WTC11 (cell line): ENCODE measurements at regions not wholly inside any gene's neighbourhood (a gene's known extent, or its start where the extent isn't known, plus 50 kb on each side); places are given as distances from the start of the nearest gene placed in this dataset.

Experiments used
- ATAC-seq: fragments of 200-7000 bp; cut with Tn5 transposase; 2 replicates; pipeline ENCODE4 v1.10.0; 2021; ENCODE audit warnings: mild to moderate bottlenecking, moderate library complexity
- CTCF ChIA-PET: fragments of 300-600 bp; sonication (Branson Sonifier 250); formaldehyde crosslinking; loops from one replicate; lab custom pipeline; 2021; ENCODE audit warnings: antibody characterized with exemption; lab: Charles Lee
- POLR2A ChIA-PET: fragments of 350-600 bp; sonication (Branson Sonifier 250); formaldehyde crosslinking; loops from one replicate; lab custom pipeline; 2021; ENCODE audit warnings: antibody characterized with exemption; lab: Charles Lee
- DNase-seq: peaks from one replicate; pipeline ENCODE4 v3.0.0; 2021; ENCODE audit warnings: low spot score
- H3K27ac Mint-ChIP-seq: 2 replicates; pipeline ENCODE4 v1.8.0; 2021; ENCODE audit warnings: mixed read lengths
- H3K27me3 Mint-ChIP-seq: 2 replicates; pipeline ENCODE4 v1.8.0; 2021; ENCODE audit warnings: low read depth, mild to moderate bottlenecking, moderate library complexity, mixed read lengths
- H3K36me3 Mint-ChIP-seq: 2 replicates; pipeline ENCODE4 v1.8.0; 2021; ENCODE audit warnings: mixed read lengths
- H3K4me1 Mint-ChIP-seq: 2 replicates; pipeline ENCODE4 v1.8.0; 2022; ENCODE audit warnings: mixed read lengths
- H3K4me3 Mint-ChIP-seq: 2 replicates; pipeline ENCODE4 v1.8.0; 2021; ENCODE audit warnings: mild to moderate bottlenecking, moderate library complexity, mixed read lengths
- H3K9me3 Mint-ChIP-seq: 2 replicates; pipeline ENCODE4 v1.8.0; 2021; ENCODE audit warnings: mixed read lengths
- CREM ChIP-seq: sonication (generic); formaldehyde crosslinking; IDR thresholded peaks from 2 replicates; pipeline ENCODE4 v1.8.1; 2022; ENCODE audit warnings: mild to moderate bottlenecking, missing genetic modification reagents, moderate library complexity
- FOXJ3 ChIP-seq: sonication (generic); formaldehyde crosslinking; IDR thresholded peaks from 2 replicates; pipeline ENCODE4 v1.9.0; 2021; ENCODE audit warnings: missing genetic modification reagents, mild to moderate bottlenecking, borderline replicate concordance
- GABPB1 ChIP-seq: sonication (generic); formaldehyde crosslinking; IDR thresholded peaks from 2 replicates; pipeline ENCODE4 v1.8.1; 2023; ENCODE audit warnings: mild to moderate bottlenecking, missing genetic modification reagents
- GRHL2 ChIP-seq: fragments of 250-450 bp; sonication (Bioruptor Pico); IDR thresholded peaks from 2 replicates; pipeline ENCODE4 v1.8.0; 2022; ENCODE audit warnings: mild to moderate bottlenecking, moderate library complexity; ENCODE audit not compliant: insufficient replicate concordance, severe bottlenecking
- KAT7 ChIP-seq: sonication (generic); formaldehyde crosslinking; IDR thresholded peaks from 2 replicates; pipeline ENCODE4 v1.8.1; 2023; ENCODE audit warnings: missing genetic modification reagents, mild to moderate bottlenecking, borderline replicate concordance
- MAX ChIP-seq: sonication (generic); formaldehyde crosslinking; IDR thresholded peaks from 2 replicates; pipeline ENCODE4 v1.8.0; 2022; ENCODE audit warnings: mild to moderate bottlenecking, missing genetic modification reagents
- NFE2L1 ChIP-seq: sonication (generic); formaldehyde crosslinking; IDR thresholded peaks from 2 replicates; pipeline ENCODE4 v1.8.1; 2023; ENCODE audit warnings: missing genetic modification reagents
- NR2C2 ChIP-seq: sonication (generic); formaldehyde crosslinking; IDR thresholded peaks from 2 replicates; pipeline ENCODE4 v1.8.0; 2022; ENCODE audit warnings: mild to moderate bottlenecking, missing genetic modification reagents
- RORB ChIP-seq: fragments of 250-450 bp; sonication (Bioruptor Pico); IDR thresholded peaks from 2 replicates; pipeline ENCODE4 v1.9.0; 2021; ENCODE audit warnings: mild to moderate bottlenecking
- SP1 ChIP-seq: sonication (generic); formaldehyde crosslinking; conservative IDR thresholded peaks from 2 replicates; pipeline ENCODE4 v1.8.1; 2022; ENCODE audit warnings: missing genetic modification reagents
- TEAD4 ChIP-seq: sonication (generic); formaldehyde crosslinking; IDR thresholded peaks from 2 replicates; pipeline ENCODE4 v1.8.0; 2022; ENCODE audit warnings: mild to moderate bottlenecking, missing genetic modification reagents
- TP53 ChIP-seq: sonication (generic); formaldehyde crosslinking; IDR thresholded peaks from 2 replicates; pipeline ENCODE4 v1.8.1; 2023; ENCODE audit warnings: mild to moderate bottlenecking, missing genetic modification reagents
- ZNF232 ChIP-seq: sonication (generic); formaldehyde crosslinking; IDR thresholded peaks from 2 replicates; pipeline ENCODE4 v1.8.0; 2022; ENCODE audit warnings: mild to moderate bottlenecking, missing genetic modification reagents
- TF ChIP-seq, protein P1 (sequence below): sonication (generic); formaldehyde crosslinking; IDR thresholded peaks from 2 replicates; pipeline ENCODE4 v1.8.1; 2023; ENCODE audit warnings: mild to moderate bottlenecking, missing genetic modification reagents, moderate library complexity
- TF ChIP-seq, protein P2 (sequence below): sonication (generic); formaldehyde crosslinking; IDR thresholded peaks from 2 replicates; pipeline ENCODE4 v1.8.1; 2023; ENCODE audit warnings: mild to moderate bottlenecking, missing genetic modification reagents, moderate library complexity
- TF ChIP-seq, protein P3 (sequence below): sonication (generic); formaldehyde crosslinking; IDR thresholded peaks from 2 replicates; pipeline ENCODE4 v1.8.1; 2022; ENCODE audit warnings: low read depth, missing genetic modification reagents, borderline replicate concordance

- TF ChIP-seq, protein P1, sequence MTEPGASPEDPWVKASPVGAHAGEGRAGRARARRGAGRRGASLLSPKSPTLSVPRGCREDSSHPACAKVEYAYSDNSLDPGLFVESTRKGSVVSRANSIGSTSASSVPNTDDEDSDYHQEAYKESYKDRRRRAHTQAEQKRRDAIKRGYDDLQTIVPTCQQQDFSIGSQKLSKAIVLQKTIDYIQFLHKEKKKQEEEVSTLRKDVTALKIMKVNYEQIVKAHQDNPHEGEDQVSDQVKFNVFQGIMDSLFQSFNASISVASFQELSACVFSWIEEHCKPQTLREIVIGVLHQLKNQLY, result no peak
Measured at GRCh38 chr1:215458562-215458961, 108.5 kb upstream of the KCTD3 start (continued).

GRCh38 chr1:215459136-215459535 lies 108.0 kb upstream of the KCTD3 start:
- peaks cover 9% of the 10 kb centered on the region; the same call in 1 of the 2 replicates for H3K4me1 Mint-ChIP-seq
- ATAC-seq (no peak), DNase-seq (no peak)
- H3K27me3 Mint-ChIP-seq, result no peaks in the 10 kb centered on the region
- no peak overlapping the region for H3K4me3 Mint-ChIP-seq
- no peaks in the 10 kb centered on the region for H3K36me3 Mint-ChIP-seq
- TF ChIP-seq GABPB1 (CRISPR knock-in tag) (no peak), NFE2L1 (CRISPR knock-in tag) (no peak), ZNF232 (CRISPR knock-in tag) (no peak), CREM (CRISPR knock-in tag) (no peak), MAX (CRISPR knock-in tag) (no peak), SP1 (CRISPR knock-in tag) (no peak)
- TF ChIP-seq, protein P2, sequence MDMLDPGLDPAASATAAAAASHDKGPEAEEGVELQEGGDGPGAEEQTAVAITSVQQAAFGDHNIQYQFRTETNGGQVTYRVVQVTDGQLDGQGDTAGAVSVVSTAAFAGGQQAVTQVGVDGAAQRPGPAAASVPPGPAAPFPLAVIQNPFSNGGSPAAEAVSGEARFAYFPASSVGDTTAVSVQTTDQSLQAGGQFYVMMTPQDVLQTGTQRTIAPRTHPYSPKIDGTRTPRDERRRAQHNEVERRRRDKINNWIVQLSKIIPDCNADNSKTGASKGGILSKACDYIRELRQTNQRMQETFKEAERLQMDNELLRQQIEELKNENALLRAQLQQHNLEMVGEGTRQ (CRISPR knock-in tag), result no peak
- TF ChIP-seq, protein P1, result no peak
- TF ChIP-seq, all 79 proteins: peak for 0
- CTCF ChIA-PET, result no interaction called here
- POLR2A ChIA-PET, result no interaction called here
- no peak overlapping the region for H3K27ac Mint-ChIP-seq
- no peaks in the 10 kb centered on the region for H3K9me3 Mint-ChIP-seq

DNA sequence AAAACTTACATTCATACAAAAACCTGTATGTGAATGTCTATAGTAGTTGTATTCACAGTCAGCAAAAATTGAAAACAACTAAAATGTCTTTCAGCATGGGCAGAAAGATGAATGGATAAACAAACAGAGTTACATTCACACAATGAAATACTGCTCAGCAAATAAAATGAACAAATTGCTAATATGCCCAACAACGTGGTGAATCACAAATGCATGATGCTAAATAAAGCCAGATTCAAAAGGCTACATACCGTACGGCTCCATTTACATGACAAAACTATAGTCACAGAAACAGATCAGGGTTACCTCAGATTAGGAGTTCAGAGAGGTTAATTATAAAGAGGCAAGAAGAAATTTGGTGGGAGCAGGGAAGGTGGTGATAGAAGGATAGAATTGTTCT lies 100.7 kb upstream of the KCTD3 start:
- DNase-seq (no peak), ATAC-seq (peak; percentile 30; the same call in 1 of the 2 replicates)
- Mint-ChIP-seq H3K27ac (no peak overlapping the region), H3K9me3 (no peaks in the 10 kb centered on the region), H3K36me3 (no peaks in the 10 kb centered on the region), H3K4me1 (peaks cover 5% of the 10 kb centered on the region), H3K27me3 (no peaks in the 10 kb centered on the region), H3K4me3 (no peak overlapping the region)
- CTCF ChIA-PET, result no interaction called here
- POLR2A ChIA-PET, result no interaction called here
- TF ChIP-seq NFE2L1 (CRISPR knock-in tag), result no peak
- TF ChIP-seq, protein P1, result no peak
- no peak for TF ChIP-seq NR2C2 (CRISPR knock-in tag)
- no peak for TF ChIP-seq MAX (CRISPR knock-in tag)
- TF ChIP-seq, protein P3, sequence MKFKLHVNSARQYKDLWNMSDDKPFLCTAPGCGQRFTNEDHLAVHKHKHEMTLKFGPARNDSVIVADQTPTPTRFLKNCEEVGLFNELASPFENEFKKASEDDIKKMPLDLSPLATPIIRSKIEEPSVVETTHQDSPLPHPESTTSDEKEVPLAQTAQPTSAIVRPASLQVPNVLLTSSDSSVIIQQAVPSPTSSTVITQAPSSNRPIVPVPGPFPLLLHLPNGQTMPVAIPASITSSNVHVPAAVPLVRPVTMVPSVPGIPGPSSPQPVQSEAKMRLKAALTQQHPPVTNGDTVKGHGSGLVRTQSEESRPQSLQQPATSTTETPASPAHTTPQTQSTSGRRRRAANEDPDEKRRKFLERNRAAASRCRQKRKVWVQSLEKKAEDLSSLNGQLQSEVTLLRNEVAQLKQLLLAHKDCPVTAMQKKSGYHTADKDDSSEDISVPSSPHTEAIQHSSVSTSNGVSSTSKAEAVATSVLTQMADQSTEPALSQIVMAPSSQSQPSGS, result no peak
- TF ChIP-seq TEAD4 (CRISPR knock-in tag), result no peak
- TF ChIP-seq FOXJ3 (CRISPR knock-in tag), result no peak
- TF ChIP-seq TP53 (CRISPR knock-in tag), result no peak
- TF ChIP-seq, protein P2 (CRISPR knock-in tag), result no peak
- no peak for TF ChIP-seq KAT7 (CRISPR knock-in tag)
- TF ChIP-seq GRHL2 (CRISPR knock-in tag), result no peak
- TF ChIP-seq RORB, result no peak
